SW 1271 (cell line): ENCODE measurements at regions not wholly inside any gene's neighbourhood (a gene's known extent, or its start where the extent isn't known, plus 50 kb on each side); places are given as distances from the start of the nearest gene placed in this dataset.

Experiments used
- DNase-seq, 2 experiments: peaks; one replicate each; lab custom pipeline; 2025; lab: John Stamatoyannopoulos, UW

DNA sequence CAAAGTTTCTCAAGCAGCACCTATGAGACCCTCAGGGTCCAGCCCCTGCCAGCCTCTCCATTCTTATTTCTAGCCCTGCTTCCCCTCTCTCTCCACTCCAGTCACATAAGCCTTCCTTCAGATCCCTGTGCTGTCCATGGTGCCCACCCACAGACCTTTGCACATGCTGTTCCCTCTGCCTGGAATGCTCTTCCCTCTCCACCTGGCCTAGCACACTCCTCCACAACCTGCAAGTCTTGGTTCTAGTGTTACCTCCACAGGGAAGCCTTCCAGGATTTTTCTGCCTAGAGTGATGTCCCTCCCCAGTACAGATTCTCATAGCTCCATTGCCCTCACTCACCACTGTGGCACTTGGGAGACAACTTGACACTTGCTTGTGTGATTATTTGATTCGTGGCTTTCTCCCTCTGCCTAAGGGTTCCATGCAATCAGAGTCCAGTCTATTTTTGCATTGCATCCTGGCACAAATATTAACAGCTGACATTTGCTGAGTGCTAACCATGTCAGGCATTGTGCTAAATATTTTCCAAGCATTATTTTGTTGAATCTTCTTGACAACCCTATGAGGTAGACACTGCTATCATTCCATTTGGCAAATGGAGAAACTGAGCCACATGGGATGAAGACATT is 127.3 kb downstream of the SYF2 start:
- DNase-seq, result no peak

DNA sequence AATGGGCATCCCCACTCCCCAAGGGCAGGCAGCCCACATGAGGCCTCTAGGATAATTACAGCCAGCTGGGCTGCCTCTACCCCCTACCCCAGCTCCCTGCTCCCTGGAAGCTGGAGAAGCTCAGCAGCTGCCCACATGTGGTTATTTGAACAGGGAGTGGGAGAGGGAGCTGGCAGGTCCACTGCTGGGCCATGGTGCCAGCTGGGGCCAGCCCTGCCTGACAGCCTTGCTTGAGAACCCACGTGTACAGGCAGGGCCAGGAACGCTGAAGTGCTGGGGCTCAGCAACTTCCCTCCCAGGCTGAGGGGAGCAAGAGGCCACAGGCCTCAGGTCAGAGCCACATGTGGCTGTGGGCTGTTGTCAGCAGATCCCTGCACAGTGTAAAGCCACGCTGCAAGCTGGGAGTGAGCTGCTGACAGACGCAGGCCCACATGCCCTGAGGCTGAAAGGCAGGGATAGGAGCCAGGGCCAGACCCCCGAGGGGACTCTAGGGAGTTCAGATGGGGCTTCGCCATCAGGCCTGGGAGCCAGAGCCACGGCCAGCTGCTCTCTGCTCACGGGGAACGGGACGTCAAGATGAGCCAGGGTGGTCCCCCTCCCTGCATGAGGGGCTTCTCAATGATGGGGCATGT is 129.0 kb downstream of the SYF2 start:
- no peak for DNase-seq

- DNase-seq, result no peak
These were observed 132.0 kb downstream of the SYF2 start for GRCh38 chr1:25100151-25100833.

GRCh38 chr1:25099343-25099951 is 132.9 kb downstream of the SYF2 start:
- DNase-seq, result no peak

- DNase-seq, result no peak
These were observed 133.6 kb downstream of the SYF2 start for GRCh38 chr1:25098717-25099116.

DNA sequence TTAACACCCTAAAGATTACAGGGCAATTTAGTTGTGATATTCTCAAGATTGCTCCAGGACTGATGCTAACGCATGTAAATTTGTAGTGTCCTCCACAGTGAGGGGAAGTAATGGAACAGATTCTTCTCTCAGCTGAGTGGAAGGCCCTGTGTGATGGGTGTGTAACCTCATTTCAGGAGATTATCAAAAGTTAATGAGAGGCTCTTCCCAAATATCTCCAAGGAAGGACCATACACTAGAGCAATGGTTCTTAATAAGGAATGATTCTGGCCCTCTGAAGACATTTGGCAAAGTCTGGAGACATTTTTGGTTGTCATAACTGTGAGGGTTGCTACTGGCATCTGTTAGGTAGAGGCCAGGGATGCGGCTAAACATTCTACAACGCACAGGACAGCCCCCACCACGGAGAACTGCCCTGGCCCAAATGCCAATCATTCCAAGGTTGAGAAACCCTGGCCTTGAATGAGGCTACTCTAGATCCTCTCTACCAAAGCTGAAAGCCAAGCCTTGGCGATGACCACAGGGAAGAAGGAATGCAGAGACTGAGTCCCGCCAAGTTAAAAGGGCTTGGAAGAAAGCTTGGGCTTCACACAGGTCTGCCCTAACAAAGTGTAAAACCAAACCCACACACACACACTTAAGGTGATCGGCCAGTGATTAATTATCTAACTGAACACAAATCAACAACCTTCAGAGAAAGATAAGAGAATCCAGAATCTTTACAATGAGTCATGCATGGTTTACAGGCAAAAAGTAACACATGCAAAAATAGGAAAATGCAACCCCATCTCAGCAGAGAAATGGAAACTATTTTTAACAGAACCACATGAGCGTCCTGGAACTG is 135.8 kb downstream of the SYF2 start:
- no peak for DNase-seq

GRCh38 chr1:25095635-25096200 is 136.6 kb downstream of the SYF2 start:
- DNase-seq, result no peak

- no peak for DNase-seq
These were observed 137.3 kb downstream of the SYF2 start for GRCh38 chr1:25094995-25095394.

- no peak for DNase-seq
These were observed 138.1 kb downstream of the SYF2 start for GRCh38 chr1:25094229-25094628.

- no peak for DNase-seq
These were observed 140.6 kb downstream of the SYF2 start for GRCh38 chr1:25091658-25092057.

GRCh38 chr1:25090707-25091422 is 141.4 kb downstream of the SYF2 start:
- DNase-seq, result no peak

DNA sequence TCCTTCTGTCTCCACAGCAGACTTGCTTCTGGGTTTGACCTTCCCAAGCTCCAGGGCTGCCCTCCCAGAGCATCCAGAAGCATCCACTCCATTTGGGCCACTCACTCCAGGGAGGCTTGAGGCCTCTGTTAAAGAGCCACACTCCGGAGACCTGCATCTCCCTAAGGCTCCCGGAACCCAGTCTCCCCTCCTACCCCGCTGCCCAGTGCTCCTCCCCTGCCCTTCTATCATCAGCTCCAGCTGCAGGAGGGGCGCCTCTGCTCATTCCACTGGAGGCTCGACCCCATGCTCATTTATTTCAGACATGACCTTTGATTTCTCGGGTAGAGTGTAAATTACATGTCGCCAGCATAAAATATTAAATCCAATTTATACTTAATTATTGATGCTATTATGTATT is 142.5 kb downstream of the SYF2 start:
- no peak for DNase-seq

DNA sequence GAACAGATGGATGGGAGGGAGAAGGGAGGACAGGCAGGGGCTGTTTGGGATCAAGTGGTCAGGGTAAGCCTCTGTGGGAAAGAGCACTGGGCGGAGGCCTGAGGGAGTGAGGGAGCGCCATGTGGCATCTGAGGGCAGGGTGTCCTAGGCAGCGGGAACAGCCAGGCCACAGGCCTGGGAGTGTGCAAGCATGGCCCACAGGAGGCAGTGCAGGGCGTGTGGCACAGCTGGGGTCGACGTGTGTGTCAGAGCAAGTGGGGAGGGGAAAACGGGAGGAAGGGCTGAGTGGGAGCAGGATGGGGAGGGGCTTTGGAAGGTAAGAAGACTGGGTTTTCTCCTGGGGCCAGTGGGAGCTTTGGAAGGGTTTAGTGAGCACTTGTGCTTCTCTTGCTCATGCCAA is 143.4 kb downstream of the SYF2 start:
- DNase-seq, result no peak

GRCh38 chr1:25088180-25088701 is 144.1 kb downstream of the SYF2 start:
- DNase-seq, result no peak

DNA sequence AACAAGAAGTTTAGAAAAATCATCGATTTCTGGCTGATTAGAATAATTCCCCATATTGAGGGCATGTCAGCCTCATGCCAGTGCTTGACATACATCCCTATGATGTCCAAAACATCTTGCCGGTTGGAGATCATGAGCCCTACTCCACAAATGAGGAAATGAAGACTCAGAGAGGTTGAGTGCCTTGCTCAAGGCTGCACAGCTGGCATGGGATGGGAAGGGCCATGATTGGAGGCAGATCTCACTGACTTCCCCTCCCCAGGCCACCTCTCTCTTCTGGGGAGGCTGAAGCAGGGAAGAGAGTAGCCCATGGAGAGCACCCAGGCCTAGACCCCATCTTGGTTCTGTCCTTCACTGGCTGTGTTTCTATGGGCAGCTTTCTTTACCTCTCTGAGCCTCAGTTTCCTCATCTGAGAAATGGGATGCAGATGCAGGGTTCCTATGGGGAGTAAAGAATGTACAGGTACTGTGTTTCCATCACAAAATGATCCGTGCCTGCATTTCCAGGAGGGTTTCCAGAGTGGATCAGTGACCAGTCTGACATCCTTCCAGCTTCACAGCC is 145.7 kb downstream of the SYF2 start:
- DNase-seq, result no peak

DNA sequence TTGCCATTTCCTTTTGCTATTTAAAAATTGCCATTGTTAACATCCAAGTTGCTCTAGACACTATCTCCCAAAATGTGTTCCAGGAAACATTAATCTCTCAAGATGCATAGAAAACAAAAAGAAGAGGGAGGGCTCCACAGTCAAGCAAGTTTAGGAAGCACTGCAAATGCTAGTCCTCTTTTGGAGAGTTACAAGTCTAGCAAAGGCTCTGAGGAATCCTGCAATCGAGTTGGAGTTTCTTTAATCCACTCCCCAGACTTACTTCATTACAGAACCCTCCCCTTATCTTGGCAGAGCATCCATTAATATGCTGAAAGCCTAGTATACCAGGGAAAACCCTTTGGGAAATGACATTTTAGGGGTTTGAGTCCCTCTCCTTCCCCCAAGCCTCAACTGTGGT is 147.9 kb downstream of the SYF2 start:
- DNase-seq, result no peak

DNA sequence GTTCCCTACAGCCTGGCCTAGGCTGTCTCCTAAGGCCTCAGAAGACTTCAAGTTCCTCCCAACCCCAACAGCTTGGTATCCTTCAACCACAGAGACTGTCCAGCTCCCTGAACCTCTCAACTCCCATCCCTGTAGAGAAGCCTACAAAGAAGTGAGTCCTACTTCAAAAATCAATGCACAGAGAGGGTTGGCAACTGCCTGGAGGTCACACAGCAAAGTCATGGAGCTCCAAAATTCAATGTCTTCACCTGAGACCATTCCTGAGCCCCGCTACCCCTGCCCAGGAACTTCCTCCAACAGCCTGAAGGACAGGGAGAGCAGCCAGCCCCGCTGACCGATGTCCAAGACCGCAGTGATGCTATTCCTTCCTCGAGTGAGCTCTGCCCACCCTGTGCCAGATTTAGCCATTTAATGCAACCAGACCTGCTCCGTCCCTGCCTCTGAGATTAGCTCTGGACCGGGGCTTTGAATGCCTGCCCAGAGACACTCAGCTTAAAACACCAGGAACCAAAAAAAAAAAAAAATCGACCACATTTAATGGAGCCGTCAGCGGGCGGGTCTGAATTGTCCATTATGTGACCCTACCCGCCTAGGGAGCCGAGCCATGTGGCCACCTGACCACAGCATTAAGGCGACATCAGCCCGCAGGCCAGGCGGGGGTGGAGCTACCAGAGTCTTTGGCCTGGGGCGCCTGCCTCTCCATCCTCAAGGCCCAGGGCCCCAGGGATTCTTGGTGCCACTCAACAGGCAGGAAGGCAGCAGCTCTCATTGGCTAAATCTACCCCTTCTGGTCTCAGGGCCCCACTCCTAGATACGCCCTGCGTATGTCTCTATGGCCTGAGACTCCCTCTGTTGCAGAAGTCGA is 148.6 kb downstream of the SYF2 start:
- DNase-seq, result no peak

GRCh38 chr1:25082995-25083394 is 149.3 kb downstream of the SYF2 start:
- DNase-seq, result no peak

DNA sequence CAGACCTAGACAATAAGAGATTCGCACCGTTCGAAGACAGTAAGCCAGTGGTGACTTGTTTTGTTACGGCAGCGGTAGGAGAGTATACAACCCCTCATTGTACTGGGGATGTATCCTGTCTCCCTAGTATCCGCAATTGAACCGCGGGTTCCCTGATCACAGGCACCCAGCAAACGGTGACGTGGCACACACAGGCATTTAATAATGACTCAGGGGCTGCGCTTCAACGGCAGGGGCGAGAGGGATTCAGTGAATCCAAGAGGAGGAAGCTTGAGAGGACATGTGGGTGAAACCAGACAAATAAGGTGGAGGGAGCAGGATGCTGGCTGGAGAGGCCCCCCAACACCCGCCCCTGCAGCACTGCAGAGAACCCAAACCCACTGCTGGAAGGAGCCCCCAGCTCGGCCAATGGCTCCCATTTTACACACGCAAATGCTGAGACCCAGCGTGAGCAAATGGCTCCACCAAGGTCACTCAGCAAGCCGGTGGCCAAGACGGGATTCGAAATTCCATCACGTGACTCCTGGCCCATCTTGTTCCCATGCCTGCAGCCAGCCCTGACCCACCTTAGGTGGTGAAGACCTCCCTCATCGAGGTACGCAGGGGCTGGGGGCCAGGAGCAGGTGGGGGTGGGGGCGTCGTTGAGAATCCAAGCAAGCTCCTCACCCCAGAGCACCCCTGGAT is 149.9 kb downstream of the SYF2 start:
- DNase-seq, result no peak
